Ovary (tissue), 7 donors: ENCODE measurements at regions not wholly inside any gene's neighbourhood (a gene's known extent, or its start where the extent isn't known, plus 50 kb on each side); places are given as distances from the start of the nearest gene placed in this dataset.

ENCODE experiments used
- DNase-seq, 5 donors: peaks; one replicate each; pipeline ENCODE4 v3.0.0-alpha.2; 2019 to 2020
- H3K27ac ChIP-seq, 2 donors: fragments of 200-600 bp; one replicate each; pipeline versions ENCODE4 v1.5.1 to v1.8.0; 2019 to 2022
- H3K27me3 ChIP-seq: fragments of 200-600 bp; one replicate; pipeline ENCODE4 v1.8.0; 2022
- H3K36me3 ChIP-seq: fragments of 200-600 bp; sonication (generic); one replicate; pipeline ENCODE4 v1.5.1; 2019
- H3K4me1 ChIP-seq: one replicate; pipeline ENCODE4 v1.8.1; 2013; ENCODE audit warnings: mild to moderate bottlenecking, moderate library complexity; ENCODE audit not compliant: insufficient read depth
- H3K4me3 ChIP-seq: fragments of 200-600 bp; sonication (generic); one replicate; pipeline ENCODE4 v1.5.1; 2017
- H3K9me3 ChIP-seq, 2 donors: fragments of 200-600 bp in 1 of 2; sonication (generic) in 1 of 2; one replicate each; pipeline versions ENCODE4 v1.5.1 to v1.8.1; 2013 to 2019; ENCODE audit warnings: mild to moderate bottlenecking in 1 of 2, moderate library complexity in 1 of 2
- CTCF ChIP-seq, 3 donors: fragments of 450-650 bp in 2 of 3; fragments of 200-600 bp in 1 of 3; IDR thresholded peaks; one replicate each; pipeline versions ENCODE4 v1.5.1 to v1.8.0; 2016 to 2022; ENCODE audit warnings: antibody characterized with exemption in 3 of 3, mild to moderate bottlenecking in 1 of 3
- EP300 ChIP-seq: sonication (generic); formaldehyde crosslinking; IDR thresholded peaks from one replicate; pipeline ENCODE4 v1.6.1; 2017; ENCODE audit warnings: antibody characterized with exemption
- POLR2A ChIP-seq: fragments of 450-650 bp; IDR thresholded peaks from one replicate; pipeline ENCODE4 v1.6.1; 2017; ENCODE audit warnings: antibody characterized with exemption, mild to moderate bottlenecking, moderate library complexity
- WGBS, 3 donors: extraction: QIAGEN DNeasy Blood & Tissue Kit in 1 of 3; methylation state at CpG; one replicate each; pipeline versions ENCODE4 v1.1.5 to v1.1.7; 2013 to 2017; 5-methylcytosine and 5-hydroxymethylcytosine counted together
- intact Hi-C, 4 donors: fragments of 100-400 bp; cut with DNase I; formaldehyde crosslinking; loops; one replicate each; pipeline versions ENCODE4 v1.11.0 to v1.15.1; 2022 to 2023
- donor health status: DM: no; HTN: no; CAD: no; lungs with moderate emphysema.
- donor health status: DM: no; HTN: no; CAD: no.
- donor health status: Bipolar disorder and iron deficiency.
- donor health status: DM: no; HTN: no; CAD: no.
- donor health status: DM: yes; HTN: yes; CAD: no.

- 62 to 68% (median 63%) methylated on average over 5 of the region's 5 CpGs for WGBS, 3 donors
- no peaks in the 10 kb centered on the region for H3K27me3 ChIP-seq
- H3K27ac ChIP-seq, result no peak overlapping the region
- TF ChIP-seq EP300, result no peak
- no peak for TF ChIP-seq CTCF (IDR thresholded peaks at IDR 0.05)
- no peak for TF ChIP-seq POLR2A
- intact Hi-C loops, result no loop called here
- H3K4me3 ChIP-seq, result no peak overlapping the region
- H3K36me3 ChIP-seq, result no peaks in the 10 kb centered on the region
- no peak for DNase-seq
- H3K4me1 ChIP-seq, result no peaks in the 10 kb centered on the region
- no peaks in the 10 kb centered on the region for H3K9me3 ChIP-seq
Observed at GRCh38 chrX:4484266-4484665, 770.8 kb upstream of the PRKX start.

- Histone ChIP-seq H3K4me3 (no peak overlapping the region), H3K4me1 (no peaks in the 10 kb centered on the region), H3K9me3 (no peaks in the 10 kb centered on the region), H3K36me3 (no peaks in the 10 kb centered on the region), H3K27ac (no peak overlapping the region), H3K27me3 (no peaks in the 10 kb centered on the region)
- intact Hi-C loops, result no loop called here
- no peak for DNase-seq
- TF ChIP-seq POLR2A, result no peak
- no peak for TF ChIP-seq EP300
- TF ChIP-seq CTCF (IDR thresholded peaks at IDR 0.05), result no peak
- WGBS, 3 donors, result 70 to 86% (median 80%) methylated on average over 4 of the region's 4 CpGs
Observed at GRCh38 chrX:4451591-4451990, 738.1 kb upstream of the PRKX start.

GRCh38 chrX:4450177-4450576, 736.7 kb upstream of the PRKX start:
- intact Hi-C loops, result no loop called here
- TF ChIP-seq POLR2A, result no peak
- no peak for TF ChIP-seq EP300
- no peak for TF ChIP-seq CTCF (IDR thresholded peaks at IDR 0.05)
- Histone ChIP-seq H3K4me1 (no peaks in the 10 kb centered on the region), H3K9me3 (no peaks in the 10 kb centered on the region), H3K27ac (no peak overlapping the region), H3K36me3 (no peaks in the 10 kb centered on the region), H3K27me3 (no peaks in the 10 kb centered on the region), H3K4me3 (no peak overlapping the region)
- 88 to 98% (median 91%) methylated on average over 2 of the region's 2 CpGs for WGBS, 3 donors
- DNase-seq, result no peak

GRCh38 chrX:4435905-4436304, 722.5 kb upstream of the PRKX start:
- intact Hi-C loops, result no loop called here
- Histone ChIP-seq H3K9me3 (no peaks in the 10 kb centered on the region), H3K27me3 (no peaks in the 10 kb centered on the region), H3K4me1 (no peaks in the 10 kb centered on the region), H3K36me3 (no peaks in the 10 kb centered on the region), H3K4me3 (no peak overlapping the region), H3K27ac (no peak overlapping the region)
- TF ChIP-seq CTCF (IDR thresholded peaks at IDR 0.05) (no peak), POLR2A (no peak), EP300 (no peak)
- WGBS, 3 donors, result 32 to 47% (median 39%) methylated on average over 4 of the region's 4 CpGs
- no peak for DNase-seq

GRCh38 chrX:4397471-4397870, 684.0 kb upstream of the PRKX start:
- DNase-seq, result no peak
- Histone ChIP-seq H3K27ac (no peak overlapping the region), H3K4me3 (no peak overlapping the region), H3K4me1 (no peaks in the 10 kb centered on the region), H3K27me3 (no peaks in the 10 kb centered on the region), H3K36me3 (no peaks in the 10 kb centered on the region), H3K9me3 (no peaks in the 10 kb centered on the region)
- TF ChIP-seq EP300 (no peak), POLR2A (no peak)
- intact Hi-C loops, result no loop called here
- 61 to 65% (median 62%) methylated on average over 2 of the region's 2 CpGs for WGBS, 3 donors
